H54 (cell line): ENCODE measurements at regions not wholly inside any gene's neighbourhood (a gene's known extent, or its start where the extent isn't known, plus 50 kb on each side); places are given as distances from the start of the nearest gene placed in this dataset.

Experiments used
- DNase-seq: peaks from one replicate; pipeline ENCODE4 v3.0.0; 2011; ENCODE audit warnings: low spot score, mixed read lengths; ENCODE audit not compliant: insufficient read length
- FAIRE-seq: peaks from 3 replicates; lab custom pipeline; 2011; peaks lifted over from hg19 to GRCh38; lab: Jason Lieb, UNC
- POLR2A ChIP-seq: IDR thresholded peaks from 2 replicates; pipeline ENCODE4 v1.6.1; 2011; ENCODE audit warnings: low read depth, mild to moderate bottlenecking, low read length

DNA sequence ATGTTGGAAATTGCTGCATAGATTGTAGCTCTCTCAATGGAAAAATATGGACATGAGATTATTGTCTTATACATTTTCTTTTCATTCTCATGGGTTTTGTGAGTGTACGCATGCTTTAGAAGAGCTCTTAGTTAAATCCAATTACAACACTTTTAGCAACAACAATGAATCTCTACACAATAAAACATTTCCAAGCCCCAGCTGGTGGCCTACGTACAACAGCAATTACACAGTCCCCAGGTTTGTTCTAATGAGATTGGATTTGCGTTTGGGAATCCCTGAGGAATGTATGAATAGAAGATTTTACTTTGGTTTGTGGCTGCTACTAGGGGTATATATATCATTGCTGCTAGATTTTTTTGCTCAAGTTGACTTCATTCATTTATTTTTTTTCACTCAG lies 98.6 kb downstream of the FHDC1 start:
- FAIRE-seq (no peak), DNase-seq (no peak)
- TF ChIP-seq POLR2A: no peak

DNA sequence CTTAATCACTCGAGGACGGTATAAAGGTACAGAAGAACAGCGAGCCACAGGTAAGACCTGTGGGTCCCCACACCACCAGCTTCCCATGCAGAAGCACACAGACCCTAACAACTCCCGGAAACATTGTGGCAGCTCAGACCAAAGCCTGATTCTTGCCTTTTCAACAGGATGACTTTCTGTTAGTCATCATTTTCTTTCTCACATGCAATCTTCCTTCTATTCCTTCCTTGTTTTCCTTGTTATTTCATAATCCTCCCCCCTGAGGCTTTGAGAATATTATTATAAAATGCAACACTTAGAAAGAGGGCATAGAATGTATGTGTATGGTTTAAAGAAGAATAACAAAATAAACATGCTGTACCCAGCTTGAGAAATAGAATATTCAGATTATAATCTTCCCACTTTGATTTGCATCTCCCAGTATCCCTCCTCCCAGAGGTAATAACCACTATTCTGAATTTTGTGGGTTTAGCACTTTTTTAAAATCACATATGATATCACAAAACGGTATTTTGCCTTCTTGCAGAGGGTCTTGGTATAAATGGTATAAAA lies 100.9 kb downstream of the FHDC1 start:
- no peak for TF ChIP-seq POLR2A
- DNase-seq (no peak), FAIRE-seq (no peak)

GRCh38 chr4:153038623-153039311 lies 102.6 kb downstream of the FHDC1 start:
- no peak for DNase-seq
- TF ChIP-seq POLR2A: no peak
- FAIRE-seq: no peak

- TF ChIP-seq POLR2A: no peak
- FAIRE-seq (no peak), DNase-seq (no peak)
Measured at GRCh38 chr4:153039542-153040185, 103.5 kb downstream of the FHDC1 start.

GRCh38 chr4:153040677-153041076 lies 104.6 kb downstream of the FHDC1 start:
- DNase-seq (no peak), FAIRE-seq (no peak)
- TF ChIP-seq POLR2A: no peak

DNA sequence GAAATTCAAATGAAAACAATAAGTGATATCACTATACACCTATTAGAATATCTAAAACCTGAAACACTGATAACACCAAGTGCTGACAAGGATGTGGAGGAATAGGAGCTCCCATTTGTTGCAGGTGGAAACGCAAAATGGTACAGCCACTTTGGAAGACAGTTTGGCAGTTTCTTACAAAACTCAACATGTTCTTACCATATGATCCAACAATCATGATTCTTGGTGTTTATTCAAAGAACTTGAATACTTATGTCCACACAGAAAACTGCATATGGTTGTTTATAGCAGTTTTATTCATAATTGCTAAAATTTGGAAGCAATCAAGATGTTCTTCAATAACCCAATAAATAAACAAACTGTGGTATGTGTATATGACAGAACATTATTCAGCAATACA lies 107.9 kb downstream of the FHDC1 start:
- FAIRE-seq (no peak), DNase-seq (no peak)
- no peak for TF ChIP-seq POLR2A

DNA sequence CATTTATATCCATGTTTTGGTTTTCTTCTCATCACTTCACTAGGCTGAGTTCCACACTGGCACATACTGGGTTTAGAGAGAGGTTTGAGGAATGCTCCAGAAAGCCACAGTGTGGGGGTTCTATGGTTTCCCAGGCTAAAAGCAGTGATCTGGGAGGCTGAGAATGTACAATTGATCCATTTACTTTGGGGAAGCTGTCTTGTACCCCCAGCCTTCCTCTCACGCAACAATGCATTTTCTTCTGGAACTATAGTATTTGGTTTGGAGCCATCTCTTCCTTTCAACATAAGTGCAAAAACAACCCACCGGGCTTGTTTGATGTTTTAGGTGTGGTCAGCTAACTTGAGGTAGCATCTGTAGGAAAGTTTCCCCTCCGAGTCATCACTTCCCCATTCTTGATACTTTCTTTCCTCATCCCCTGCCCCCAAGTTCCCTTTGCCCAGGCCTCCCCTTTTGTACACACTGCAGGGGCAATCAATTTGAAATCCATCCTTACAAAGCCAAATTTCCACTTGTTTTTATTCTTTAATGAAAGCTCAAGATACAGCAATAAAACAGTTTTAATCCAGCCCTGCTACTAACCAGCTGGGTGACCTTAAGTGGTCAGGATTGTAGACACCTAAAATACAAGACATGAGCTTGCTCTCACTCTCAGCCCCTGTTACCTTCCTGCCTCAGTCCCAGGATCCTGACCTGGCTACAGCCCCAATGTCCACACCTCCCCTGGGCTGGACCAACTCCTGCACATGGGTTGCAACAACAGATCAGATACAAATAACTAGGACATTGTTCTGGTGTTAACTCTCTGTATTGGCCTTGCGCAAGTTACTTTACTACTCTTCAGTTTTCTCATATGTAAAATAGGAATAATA lies 109.2 kb downstream of the FHDC1 start:
- no peak for TF ChIP-seq POLR2A
- no peak for DNase-seq
- no peak for FAIRE-seq

- FAIRE-seq (no peak), DNase-seq (no peak)
- no peak for TF ChIP-seq POLR2A
Measured at GRCh38 chr4:153058671-153059060, 122.5 kb downstream of the FHDC1 start.

GRCh38 chr4:153060196-153060595 lies 124.1 kb downstream of the FHDC1 start:
- DNase-seq (no peak), FAIRE-seq (no peak)
- no peak for TF ChIP-seq POLR2A

- no peak for TF ChIP-seq POLR2A
- DNase-seq (no peak), FAIRE-seq (no peak)
Measured at GRCh38 chr4:153061971-153062370, 125.8 kb downstream of the FHDC1 start.

DNA sequence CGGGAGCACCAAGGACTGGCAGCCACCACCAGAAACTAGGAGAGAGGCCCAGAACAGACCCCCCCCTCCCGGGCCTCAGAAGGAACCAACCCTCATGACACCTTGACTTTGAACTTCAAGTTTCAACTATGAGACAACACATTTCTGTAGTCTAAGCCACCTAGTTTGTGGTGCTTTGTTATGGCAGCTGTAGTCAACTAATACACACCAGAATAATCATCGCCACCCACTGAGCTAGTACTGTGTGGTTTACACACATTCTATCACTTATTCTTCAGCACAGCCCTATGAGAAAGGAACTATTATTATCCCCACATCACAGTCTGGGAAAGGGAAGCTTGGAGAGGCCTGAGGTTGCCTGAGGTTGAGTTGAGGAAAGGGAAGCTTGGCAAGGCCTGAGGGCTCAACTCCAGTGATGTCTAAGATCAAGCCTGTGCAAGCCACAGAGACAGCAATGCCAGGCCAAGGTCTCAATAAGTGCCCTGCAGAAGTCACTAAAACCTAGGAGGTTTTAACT lies 126.6 kb downstream of the FHDC1 start:
- TF ChIP-seq POLR2A: no peak
- no peak for FAIRE-seq
- no peak for DNase-seq

GRCh38 chr4:153063490-153063889 lies 127.4 kb downstream of the FHDC1 start:
- no peak for TF ChIP-seq POLR2A
- DNase-seq (no peak), FAIRE-seq (no peak)

DNA sequence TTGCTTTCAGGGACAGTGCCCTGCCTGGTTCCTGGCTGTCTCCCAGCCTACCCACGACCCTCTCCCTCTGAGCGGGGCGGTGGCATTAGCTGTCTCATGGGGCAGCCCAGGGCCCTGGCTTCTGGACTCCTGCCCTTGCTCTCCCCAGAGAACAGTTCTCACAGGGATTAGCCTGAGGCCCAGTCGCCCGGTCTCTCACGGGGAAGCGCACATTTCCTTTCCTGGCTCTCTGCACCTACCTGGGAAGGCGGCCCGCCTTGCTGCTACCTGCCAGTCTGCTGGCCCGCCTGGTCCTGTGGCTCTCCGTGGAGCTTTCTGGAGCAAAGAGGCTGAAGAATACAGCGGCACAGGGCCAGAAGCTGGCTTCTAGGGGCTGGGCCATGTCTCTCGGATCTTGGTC lies 128.4 kb downstream of the FHDC1 start:
- no peak for FAIRE-seq
- TF ChIP-seq POLR2A: no peak
- DNase-seq: no peak

DNA sequence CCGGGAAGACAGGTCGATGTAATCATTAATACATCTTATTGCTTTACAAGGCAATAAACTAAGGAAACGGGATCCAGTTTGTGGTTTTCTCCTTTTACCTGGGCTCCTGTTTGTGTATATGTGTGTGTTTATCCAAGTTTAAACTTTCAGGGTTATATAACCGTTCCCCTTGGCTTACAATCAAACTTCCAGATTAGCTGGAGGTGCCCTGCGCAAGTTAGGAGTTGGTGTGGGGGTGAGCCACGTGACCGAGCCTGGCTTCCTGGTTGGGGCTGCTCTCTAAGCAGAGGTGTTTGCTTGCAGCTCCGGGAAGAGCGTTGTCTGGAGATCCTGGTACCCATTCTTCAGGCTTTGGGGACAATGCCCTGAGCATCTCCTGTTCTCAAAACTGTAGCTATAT lies 129.2 kb downstream of the FHDC1 start:
- DNase-seq (no peak), FAIRE-seq (no peak)
- no peak for TF ChIP-seq POLR2A
